CD14-positive monocyte (primary cell): ENCODE measurements at regions not wholly inside any gene's neighbourhood (a gene's known extent, or its start where the extent isn't known, plus 50 kb on each side); places are given as distances from the start of the nearest gene placed in this dataset.
A peak's percentile ranks its signal among the peaks of the same experiment; 100 is the strongest.

Experiments used
- DNase-seq, 3 donors: peaks; one replicate each; pipeline ENCODE4 v3.0.0-alpha.2; 2011 to 2022
- H2AFZ ChIP-seq: 2 replicates; pipeline ENCODE4 v1.6.0; 2012; ENCODE audit warnings: mild to moderate bottlenecking, low read depth, low read length, inconsistent platforms; ENCODE audit not compliant: insufficient read depth, poor library complexity, severe bottlenecking
- H3K27ac ChIP-seq, 2 donors: 1 replicate in 1 of 2; 2 replicates in 1 of 2; pipeline ENCODE4 v1.5.1; 2012 to 2013; ENCODE audit warnings: low read length in 2 of 2, control low read depth in 1 of 2, inconsistent platforms in 1 of 2, low read depth in 1 of 2, mild to moderate bottlenecking in 1 of 2
- H3K27me3 ChIP-seq, 2 donors: one replicate each; pipeline versions ENCODE4 v1.6.0 to v1.6.1; 2011 to 2013; ENCODE audit warnings: low read length in 2 of 2; ENCODE audit not compliant: control insufficient read depth in 2 of 2, insufficient read depth in 2 of 2
- H3K36me3 ChIP-seq, 2 donors: replicated peaks in 1 of 2; 1 replicate in 1 of 2; 2 replicates in 1 of 2; pipeline versions ENCODE4 v1.5.1 to v1.6.1; 2012 to 2013; ENCODE audit warnings: low read length in 2 of 2, control low read depth in 1 of 2, inconsistent platforms in 1 of 2, mild to moderate bottlenecking in 1 of 2; ENCODE audit not compliant: insufficient read depth in 2 of 2, control insufficient read depth in 1 of 2
- H3K4me1 ChIP-seq, 2 donors: 1 replicate in 1 of 2; 2 replicates in 1 of 2; pipeline versions ENCODE4 v1.5.1 to v1.6.1; 2012 to 2013; ENCODE audit warnings: low read length in 2 of 2, control low read depth in 1 of 2, inconsistent platforms in 1 of 2, mild to moderate bottlenecking in 1 of 2, moderate library complexity in 1 of 2; ENCODE audit not compliant: insufficient read depth in 2 of 2, control insufficient read depth in 1 of 2
- H3K4me2 ChIP-seq: replicated peaks from 2 replicates; pipeline ENCODE3; 2012; ENCODE audit warnings: low read length, moderate library complexity, mild to moderate bottlenecking; ENCODE audit not compliant: poor library complexity, severe bottlenecking; ENCODE audit errors: extremely low read depth
- H3K4me3 ChIP-seq, 3 experiments: fragments of 200-600 bp in 1 of 3; sonication (generic) in 1 of 3; replicated peaks in 1 of 3; 1 replicate in 2 of 3; 2 replicates in 1 of 3; pipeline ENCODE4 v1.5.1; 2011 to 2013; ENCODE audit warnings: low read length in 3 of 3, mild to moderate bottlenecking in 3 of 3, control low read depth in 2 of 3, low read depth in 2 of 3, inconsistent platforms in 1 of 3, moderate library complexity in 1 of 3
- H3K79me2 ChIP-seq: 2 replicates; pipeline ENCODE4 v1.6.0; 2012; ENCODE audit warnings: mild to moderate bottlenecking, control low read depth, inconsistent platforms, low read length, moderate library complexity; ENCODE audit not compliant: insufficient read depth
- H3K9ac ChIP-seq: 2 replicates; pipeline ENCODE4 v1.6.0; 2017; ENCODE audit warnings: low read length, mild to moderate bottlenecking; ENCODE audit not compliant: insufficient read depth, poor library complexity, severe bottlenecking
- H3K9me3 ChIP-seq, 2 donors: replicated peaks in 1 of 2; 1 replicate in 1 of 2; 2 replicates in 1 of 2; pipeline versions ENCODE4 v1.5.1 to v1.6.1; 2012 to 2013; ENCODE audit warnings: low read length in 2 of 2, control low read depth in 1 of 2; ENCODE audit not compliant: control insufficient read depth in 1 of 2, insufficient read depth in 1 of 2
- H4K20me1 ChIP-seq: 2 replicates; pipeline ENCODE4 v1.6.0; 2012; ENCODE audit warnings: mild to moderate bottlenecking, low read length, control low read depth, moderate library complexity; ENCODE audit not compliant: insufficient read depth
- H3K27ac Mint-ChIP-seq, 7 donors: one replicate each; pipeline ENCODE4 v1.8.0; 2020; ENCODE audit warnings: mild to moderate bottlenecking in 7 of 7, mixed read lengths in 7 of 7, moderate library complexity in 6 of 7, inconsistent platforms in 2 of 7
- H3K27me3 Mint-ChIP-seq, 3 donors: one replicate each; pipeline ENCODE4 v1.8.0; 2021 to 2022; ENCODE audit warnings: low read depth in 3 of 3, mild to moderate bottlenecking in 3 of 3, mixed read lengths in 3 of 3, moderate library complexity in 3 of 3, inconsistent platforms in 1 of 3
- H3K36me3 Mint-ChIP-seq, 2 donors: one replicate each; pipeline ENCODE4 v1.8.0; 2020; ENCODE audit warnings: mixed read lengths in 2 of 2, inconsistent platforms in 1 of 2, mild to moderate bottlenecking in 1 of 2
- H3K4me1 Mint-ChIP-seq: one replicate; pipeline ENCODE4 v1.8.0; 2020; ENCODE audit warnings: mild to moderate bottlenecking, mixed read lengths
- H3K4me3 Mint-ChIP-seq, 2 donors: one replicate each; pipeline ENCODE4 v1.8.0; 2020; ENCODE audit warnings: mild to moderate bottlenecking in 2 of 2, mixed read lengths in 2 of 2, moderate library complexity in 1 of 2
- H3K9me3 Mint-ChIP-seq, 7 donors: one replicate each; pipeline ENCODE4 v1.8.0; 2020 to 2022; ENCODE audit warnings: mixed read lengths in 7 of 7, mild to moderate bottlenecking in 6 of 7, moderate library complexity in 6 of 7, inconsistent platforms in 2 of 7
- CTCF ChIP-seq: fragments of 200-600 bp; IDR thresholded peaks from one replicate; pipeline ENCODE4 v1.8.0; 2022; ENCODE audit warnings: antibody characterized with exemption, mild to moderate bottlenecking
- WGBS: methylation state at CpG from one replicate; pipeline ENCODE4 v1.1.5; 2013; ENCODE audit warnings: missing lambda C conversion rate; ENCODE audit not compliant: insufficient coverage; 5-methylcytosine and 5-hydroxymethylcytosine counted together
- intact Hi-C, 2 donors: fragments of 100-400 bp; cut with micrococcal nuclease; formaldehyde crosslinking; loops; one replicate each; pipeline versions ENCODE4 v1.15.0 to v1.15.1; 2023

- H3K27ac Mint-ChIP-seq: no peak overlapping the region
- no peak for DNase-seq
These were observed 184.1 kb upstream of the DUSP10 start for GRCh38 chr1:221925947-221926346.

GRCh38 chr1:221923929-221924598 is 182.2 kb upstream of the DUSP10 start:
- Mint-ChIP-seq H3K36me3 (peaks cover 5 to 18% of the 10 kb centered on the region in 2 donors), H3K9me3 (peaks cover 0 to 7% (median 1%) of the 10 kb centered on the region in 7 donors), H3K27me3 (peaks cover 0 to under 1% (median 0%) of the 10 kb centered on the region in 3 donors), H3K4me3 (no peak overlapping the region), H3K4me1 (peaks cover 3% of the 10 kb centered on the region), H3K27ac (peak overlapping the region in 1 of 7 donors; percentile 1)
- intact Hi-C loops: no loop called here
- DNase-seq: no peak
- H3K4me3 ChIP-seq: no peak overlapping the region
- no peaks in the 10 kb centered on the region for H3K4me1 ChIP-seq
- H2AFZ ChIP-seq: no peak overlapping the region
- no peak for TF ChIP-seq CTCF
- H3K36me3 ChIP-seq: no peaks in the 10 kb centered on the region
- H3K27ac ChIP-seq: no peak overlapping the region
- H4K20me1 ChIP-seq: no peaks in the 10 kb centered on the region
- WGBS: 98% methylated on average over 7 of the region's 8 CpGs
- H3K9me3 ChIP-seq: no peaks in the 10 kb centered on the region
- H3K4me2 ChIP-seq: no peak overlapping the region
- no peak overlapping the region for H3K9ac ChIP-seq
- no peaks in the 10 kb centered on the region for H3K27me3 ChIP-seq
- no peaks in the 10 kb centered on the region for H3K79me2 ChIP-seq

More at GRCh38 chr1:221925947-221926346, 184.1 kb upstream of the DUSP10 start:
- peaks cover 0 to 8% (median 4%) of the 10 kb centered on the region in 7 donors for H3K9me3 Mint-ChIP-seq
- no peaks in the 10 kb centered on the region for H3K79me2 ChIP-seq
- no peaks in the 10 kb centered on the region for H4K20me1 ChIP-seq
- H3K9me3 ChIP-seq: no peaks in the 10 kb centered on the region
- H3K4me1 Mint-ChIP-seq: peaks cover 3% of the 10 kb centered on the region
- WGBS: no CpG with 5 or more reads among the region's 1 CpG
- H3K4me1 ChIP-seq: no peaks in the 10 kb centered on the region
- H3K4me2 ChIP-seq: no peak overlapping the region
- no peaks in the 10 kb centered on the region for H3K27me3 ChIP-seq
- intact Hi-C loops: no loop called here
- no peak overlapping the region for H3K27ac ChIP-seq
- no peak for TF ChIP-seq CTCF
- no peak overlapping the region for H2AFZ ChIP-seq
- no peak overlapping the region for H3K4me3 ChIP-seq
- no peak overlapping the region for H3K4me3 Mint-ChIP-seq
- peaks cover 5 to 26% of the 10 kb centered on the region in 2 donors for H3K36me3 Mint-ChIP-seq
- no peaks in the 10 kb centered on the region for H3K36me3 ChIP-seq
- H3K9ac ChIP-seq: no peak overlapping the region
- H3K27me3 Mint-ChIP-seq: no peaks in the 10 kb centered on the region
